IMR-90 (cell line): ENCODE measurements at regions not wholly inside any gene's neighbourhood (a gene's known extent, or its start where the extent isn't known, plus 50 kb on each side); places are given as distances from the start of the nearest gene placed in this dataset.

Experiments used
- ATAC-seq: fragments of 200-7000 bp; cut with Tn5 transposase; 2 replicates; pipeline ENCODE4 v1.9.1; 2020; ENCODE audit warnings: low read depth, mild to moderate bottlenecking, moderate library complexity
- BruUV-seq: library from RNA; stranded (reverse); fragments of 400-500 nt; replicated peaks from 2 replicates; lab custom pipeline; 2021; lab: Mats Ljungman, UMichigan
- CTCF ChIA-PET: fragments of 300-600 bp; formaldehyde crosslinking; extraction: SDS; loops from one replicate; lab custom pipeline; 2021; ENCODE audit warnings: antibody characterized with exemption; lab: Yijun Ruan, JAX
- POLR2A ChIA-PET: fragments of 300-600 bp; sonication (Branson Sonifier 250); formaldehyde crosslinking; loops from one replicate; lab custom pipeline; 2022; ENCODE audit warnings: antibody characterized with exemption; ENCODE audit not compliant: unreplicated experiment; lab: Charles Lee
- DNase-seq: peaks from one replicate; pipeline ENCODE4 v3.0.0; 2013
- H2AFZ ChIP-seq: replicated peaks from 2 replicates; pipeline ENCODE3; 2013; ENCODE audit warnings: low read length, mild to moderate bottlenecking; ENCODE audit not compliant: poor library complexity
- H2AK5ac ChIP-seq: 2 replicates; pipeline ENCODE4 v1.6.1; 2013; ENCODE audit warnings: low read depth, low read length, inconsistent platforms
- H2AK9ac ChIP-seq: replicated peaks from 2 replicates; pipeline ENCODE3; 2013; ENCODE audit warnings: mild to moderate bottlenecking, low read depth, low read length, moderate library complexity; ENCODE audit not compliant: poor library complexity
- H2BK120ac ChIP-seq: 2 replicates; pipeline ENCODE4 v1.6.1; 2013; ENCODE audit warnings: low read depth, low read length, inconsistent platforms
- H2BK15ac ChIP-seq: 3 replicates; pipeline ENCODE4 v1.6.1; 2013; ENCODE audit warnings: low read depth, low read length, inconsistent platforms
- H2BK20ac ChIP-seq: 2 replicates; pipeline ENCODE4 v1.6.1; 2013; ENCODE audit warnings: low read depth, mild to moderate bottlenecking, inconsistent platforms, low read length, moderate library complexity
- H2BK5ac ChIP-seq: 2 replicates; pipeline ENCODE4 v1.6.1; 2013; ENCODE audit warnings: mild to moderate bottlenecking, low read depth, low read length, inconsistent platforms; ENCODE audit not compliant: poor library complexity, severe bottlenecking
- H3K14ac ChIP-seq: replicated peaks from 2 replicates; pipeline ENCODE4 v1.6.1; 2013; ENCODE audit warnings: low read depth, low read length, inconsistent platforms
- H3K18ac ChIP-seq: 2 replicates; pipeline ENCODE4 v1.6.1; 2013; ENCODE audit warnings: low read depth, low read length, control low read depth
- H3K23ac ChIP-seq: 2 replicates; pipeline ENCODE4 v1.6.1; 2013; ENCODE audit warnings: low read depth, low read length, inconsistent platforms
- H3K27ac ChIP-seq: 2 replicates; pipeline ENCODE4 v1.5.1; 2013; ENCODE audit warnings: mild to moderate bottlenecking, control low read depth, low read length; ENCODE audit not compliant: insufficient read depth
- H3K27me3 ChIP-seq: 2 replicates; pipeline ENCODE4 v1.6.1; 2013; ENCODE audit warnings: low read length; ENCODE audit not compliant: control insufficient read depth, insufficient read depth
- H3K36me3 ChIP-seq: 2 replicates; pipeline ENCODE4 v1.6.1; 2013; ENCODE audit warnings: low read length, mixed read lengths; ENCODE audit not compliant: control insufficient read depth, insufficient read depth
- H3K4ac ChIP-seq: 2 replicates; pipeline ENCODE4 v1.6.1; 2013; ENCODE audit warnings: low read depth, low read length, inconsistent platforms
- H3K4me1 ChIP-seq: 2 replicates; pipeline ENCODE4 v1.6.1; 2013; ENCODE audit warnings: low read length, mixed read lengths; ENCODE audit not compliant: control insufficient read depth, insufficient read depth
- H3K4me2 ChIP-seq: 2 replicates; pipeline ENCODE4 v1.6.1; 2013; ENCODE audit warnings: low read depth, mild to moderate bottlenecking, control low read depth, low read length, moderate library complexity
- H3K4me3 ChIP-seq: 2 replicates; pipeline ENCODE4 v1.5.1; 2013; ENCODE audit warnings: low read depth, mild to moderate bottlenecking, control low read depth, low read length, moderate library complexity; ENCODE audit not compliant: insufficient read depth
- H3K56ac ChIP-seq: 2 replicates; pipeline ENCODE4 v1.6.1; 2013; ENCODE audit warnings: low read length, inconsistent platforms; ENCODE audit not compliant: insufficient read depth; ENCODE audit errors: extremely low read depth
- H3K79me1 ChIP-seq, 2 experiments: 2 replicates each; pipeline ENCODE4 v1.6.1; 2013; ENCODE audit warnings: low read length in 2 of 2, inconsistent platforms in 1 of 2, low read depth in 1 of 2
- H3K9ac ChIP-seq: 2 replicates; pipeline ENCODE4 v1.6.1; 2013; ENCODE audit warnings: low read depth, low read length, control low read depth
- H3K9me1 ChIP-seq: 2 replicates; pipeline ENCODE4 v1.6.1; 2013; ENCODE audit warnings: low read length, inconsistent platforms; ENCODE audit not compliant: insufficient read depth
- H3K9me3 ChIP-seq: 2 replicates; pipeline ENCODE4 v1.6.1; 2013; ENCODE audit warnings: low read length; ENCODE audit not compliant: control insufficient read depth, insufficient read depth
- H4K20me1 ChIP-seq: 2 replicates; pipeline ENCODE4 v1.6.1; 2013; ENCODE audit warnings: low read length, inconsistent platforms; ENCODE audit not compliant: insufficient read depth
- H4K5ac ChIP-seq: 2 replicates; pipeline ENCODE4 v1.6.1; 2013; ENCODE audit warnings: mild to moderate bottlenecking, low read depth, low read length, control low read depth
- H4K8ac ChIP-seq, 2 experiments: 2 replicates each; pipeline ENCODE4 v1.6.1; 2013; ENCODE audit warnings: low read depth in 2 of 2, low read length in 2 of 2, control low read depth in 1 of 2, inconsistent platforms in 1 of 2
- H4K91ac ChIP-seq: 2 replicates; pipeline ENCODE4 v1.6.1; 2013; ENCODE audit warnings: low read depth, low read length, inconsistent platforms; ENCODE audit not compliant: insufficient read depth
- MXI1 ChIP-seq: IDR thresholded peaks from 2 replicates; pipeline ENCODE4 v1.6.1; 2012; ENCODE audit warnings: low read depth, mild to moderate bottlenecking, low read length, moderate library complexity, borderline replicate concordance
- WGBS, 2 experiments: methylation state at CpG; one replicate each; pipeline versions ENCODE4 v1.1.5 to v1.1.7; 2013; ENCODE audit warnings: missing lambda C conversion rate in 2 of 2; ENCODE audit not compliant: insufficient read length in 1 of 2; ENCODE audit errors: extremely low coverage in 2 of 2; 5-methylcytosine and 5-hydroxymethylcytosine counted together
- dilution Hi-C: fragments of 300-500 bp; cut with HindIII; formaldehyde crosslinking; loops from one replicate; pipeline ENCODE4 v1.14.3; 2018; ENCODE audit warnings: low sequenced_read_pairs; ENCODE audit not compliant: unreplicated experiment
- in situ Hi-C: fragments of 300-500 bp; cut with MboI; formaldehyde crosslinking; loops from 3 replicates; pipeline ENCODE4 v1.14.3; 2019; ENCODE audit warnings: low sequenced_read_pairs, inconsistent platforms, mixed read lengths
- intact Hi-C: fragments of 100-400 bp; cut with micrococcal nuclease; formaldehyde crosslinking; loops from 2 replicates; pipeline ENCODE4 v1.10.0; 2022

DNA sequence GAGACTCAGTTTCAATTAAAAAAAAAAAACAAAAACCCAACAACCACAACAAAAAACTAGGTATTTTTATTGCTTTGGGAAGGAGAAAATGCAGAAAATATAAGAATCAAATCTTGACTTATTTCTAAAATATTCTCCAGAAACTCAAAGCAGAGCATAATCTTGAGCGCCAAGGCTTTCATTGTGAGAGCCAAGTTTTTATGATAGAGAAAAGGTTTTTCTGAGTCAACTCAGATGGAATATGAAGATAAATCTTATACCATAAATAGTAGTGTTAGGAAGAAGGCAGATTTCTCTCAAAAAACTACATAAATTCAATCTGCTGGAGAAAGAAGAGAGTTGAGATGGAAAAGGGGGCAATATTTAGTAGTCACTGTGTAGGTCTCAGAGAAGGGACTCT, 121.2 kb upstream of the OSR1 start:
- Histone ChIP-seq H3K9me1 (no peaks in the 10 kb centered on the region), H2BK120ac (no peak overlapping the region), H3K4me3 (no peak overlapping the region), H3K27me3 (no peaks in the 10 kb centered on the region; the same call in 1 of the 2 replicates), H3K4me1 (no peaks in the 10 kb centered on the region), H2BK15ac (no peak overlapping the region), H3K27ac (no peak overlapping the region), H3K36me3 (no peaks in the 10 kb centered on the region), H3K79me1 (no peaks in the 10 kb centered on the region), H2BK5ac (no peak overlapping the region), H3K18ac (no peak overlapping the region), H3K9me3 (no peaks in the 10 kb centered on the region), H4K8ac (no peak overlapping the region), H3K4ac (no peak overlapping the region), H4K5ac (no peak overlapping the region), H2AK9ac (no peak overlapping the region), H3K14ac (no peak overlapping the region), H2BK20ac (no peak overlapping the region), H2AK5ac (no peak overlapping the region), H4K20me1 (no peaks in the 10 kb centered on the region), H3K9ac (no peak overlapping the region), H3K23ac (no peak overlapping the region), H4K91ac (no peak overlapping the region), H3K4me2 (no peak overlapping the region), H3K56ac (no peak overlapping the region), H2AFZ (no peak overlapping the region)
- BruUV-seq: no TSS peak
- in situ Hi-C loops (no loop called here), dilution Hi-C loops (no loop called here), intact Hi-C loops (loop anchor here (5.0 kb wide), 1 partner anchor 72 kb away; no protein-coding TSS in a partner anchor)
- no CpG with 5 or more reads among the region's 1 CpG for WGBS, 2 experiments
- no peak for TF ChIP-seq MXI1
- ATAC-seq (no peak), DNase-seq (no peak)
- ChIA-PET CTCF (no interaction called here), POLR2A (no interaction called here)
